GM06990 (cell line): ENCODE measurements at regions not wholly inside any gene's neighbourhood (a gene's known extent, or its start where the extent isn't known, plus 50 kb on each side); places are given as distances from the start of the nearest gene placed in this dataset.
A peak's percentile ranks its signal among the peaks of the same experiment; 100 is the strongest.

Experiments
- DNase-seq: peaks from one replicate; pipeline ENCODE4 v3.0.0-alpha.2; 2011; ENCODE audit not compliant: insufficient read length; ENCODE audit errors: extremely low read depth
- H3K27me3 ChIP-seq: replicated peaks from 2 replicates; pipeline ENCODE4 v1.6.0; 2011; ENCODE audit warnings: low read length; ENCODE audit not compliant: control insufficient read depth, insufficient read depth
- H3K36me3 ChIP-seq: 2 replicates; pipeline ENCODE4 v1.5.1; 2011; ENCODE audit warnings: low read length; ENCODE audit not compliant: control insufficient read depth, insufficient read depth
- H3K4me3 ChIP-seq: replicated peaks from 2 replicates; pipeline ENCODE4 v1.5.1; 2011; ENCODE audit warnings: low read depth, mild to moderate bottlenecking, control low read depth, low read length
- TF ChIP-seq, protein P1 (sequence below): IDR thresholded peaks from 2 replicates; pipeline ENCODE4 v1.5.1; 2011; ENCODE audit warnings: low read length, control low read depth, mild to moderate bottlenecking, inconsistent platforms; ENCODE audit not compliant: insufficient read depth, poor library complexity, severe bottlenecking

DNA sequence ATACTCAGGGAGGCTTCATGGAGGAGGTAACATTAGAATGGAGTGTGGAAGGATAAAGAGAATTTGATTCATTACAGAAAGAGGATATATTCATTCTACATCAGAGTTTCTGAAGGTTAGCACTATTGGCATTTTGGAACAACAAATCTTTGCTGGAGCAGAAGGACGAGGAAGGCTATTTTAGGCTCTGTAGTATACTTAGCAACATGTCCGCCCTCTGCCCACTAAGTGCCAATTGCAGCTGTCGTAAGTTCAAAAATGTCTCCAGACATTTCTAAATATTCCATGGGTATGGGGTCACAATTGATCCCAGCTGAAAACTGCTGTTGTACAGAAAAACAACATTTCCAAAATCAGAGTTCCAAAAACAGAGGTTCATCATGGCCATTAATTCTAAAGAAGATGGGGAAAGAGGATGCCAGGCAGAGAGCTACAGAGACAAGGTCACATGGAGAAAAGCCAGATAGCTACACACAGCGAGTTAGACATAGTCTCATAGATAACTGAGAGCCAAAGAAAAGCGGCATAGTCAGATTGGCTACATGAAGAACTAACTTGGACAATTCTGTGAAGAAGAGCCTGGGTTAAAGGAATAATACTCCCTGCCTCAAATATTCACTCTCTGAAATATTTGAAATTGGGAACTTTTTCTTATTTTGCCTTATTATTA is 846.4 kb upstream of the CDH8 start:
- Histone ChIP-seq H3K36me3 (no peaks in the 10 kb centered on the region), H3K27me3 (no peaks in the 10 kb centered on the region), H3K4me3 (no peak overlapping the region)
- DNase-seq: no peak
- TF ChIP-seq, protein P1, sequence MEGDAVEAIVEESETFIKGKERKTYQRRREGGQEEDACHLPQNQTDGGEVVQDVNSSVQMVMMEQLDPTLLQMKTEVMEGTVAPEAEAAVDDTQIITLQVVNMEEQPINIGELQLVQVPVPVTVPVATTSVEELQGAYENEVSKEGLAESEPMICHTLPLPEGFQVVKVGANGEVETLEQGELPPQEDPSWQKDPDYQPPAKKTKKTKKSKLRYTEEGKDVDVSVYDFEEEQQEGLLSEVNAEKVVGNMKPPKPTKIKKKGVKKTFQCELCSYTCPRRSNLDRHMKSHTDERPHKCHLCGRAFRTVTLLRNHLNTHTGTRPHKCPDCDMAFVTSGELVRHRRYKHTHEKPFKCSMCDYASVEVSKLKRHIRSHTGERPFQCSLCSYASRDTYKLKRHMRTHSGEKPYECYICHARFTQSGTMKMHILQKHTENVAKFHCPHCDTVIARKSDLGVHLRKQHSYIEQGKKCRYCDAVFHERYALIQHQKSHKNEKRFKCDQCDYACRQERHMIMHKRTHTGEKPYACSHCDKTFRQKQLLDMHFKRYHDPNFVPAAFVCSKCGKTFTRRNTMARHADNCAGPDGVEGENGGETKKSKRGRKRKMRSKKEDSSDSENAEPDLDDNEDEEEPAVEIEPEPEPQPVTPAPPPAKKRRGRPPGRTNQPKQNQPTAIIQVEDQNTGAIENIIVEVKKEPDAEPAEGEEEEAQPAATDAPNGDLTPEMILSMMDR: no peak

DNA sequence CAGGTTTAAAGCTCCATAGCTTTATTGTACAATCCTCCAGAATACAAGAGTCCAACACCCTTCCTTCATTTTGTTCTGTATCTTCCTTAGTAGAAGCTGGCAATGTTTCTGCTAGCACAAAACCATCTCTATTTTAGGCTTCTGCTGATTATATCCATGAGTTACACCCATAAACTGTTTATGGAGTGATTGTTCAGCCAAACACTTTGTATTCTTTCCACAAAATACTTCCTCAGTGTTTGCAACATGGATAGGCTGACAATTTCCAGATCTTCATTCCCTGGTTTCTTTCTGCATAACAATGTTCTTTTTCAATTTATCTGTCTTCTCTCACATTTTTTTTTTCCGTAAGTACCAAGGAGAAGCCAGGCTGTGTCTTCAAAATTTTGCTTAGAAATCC is 839.9 kb upstream of the CDH8 start:
- Histone ChIP-seq H3K4me3 (no peak overlapping the region), H3K36me3 (no peaks in the 10 kb centered on the region), H3K27me3 (no peaks in the 10 kb centered on the region)
- DNase-seq: no peak
- TF ChIP-seq, protein P1: no peak

DNA sequence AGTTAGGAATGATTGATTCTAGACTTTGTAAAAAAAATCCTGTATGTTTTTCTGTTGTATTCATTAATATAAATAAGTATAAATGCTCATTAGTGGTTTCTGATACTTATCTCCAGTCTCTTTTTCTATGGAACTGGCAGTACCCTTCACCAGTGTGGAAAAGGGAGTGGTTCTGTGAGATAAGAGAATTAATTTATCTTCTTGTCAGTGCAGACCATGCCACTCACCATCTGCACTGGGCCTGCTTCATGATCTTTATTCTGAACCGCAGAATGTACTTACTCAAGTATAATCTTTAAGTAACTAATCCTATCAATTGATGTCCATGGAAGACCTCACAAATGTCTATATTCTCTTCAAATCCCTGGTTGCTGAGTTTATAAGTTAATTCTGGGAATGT is 836.1 kb upstream of the CDH8 start:
- H3K27me3 ChIP-seq: no peaks in the 10 kb centered on the region
- TF ChIP-seq, protein P1: no peak
- DNase-seq: no peak
- no peak overlapping the region for H3K4me3 ChIP-seq
- no peaks in the 10 kb centered on the region for H3K36me3 ChIP-seq

DNA sequence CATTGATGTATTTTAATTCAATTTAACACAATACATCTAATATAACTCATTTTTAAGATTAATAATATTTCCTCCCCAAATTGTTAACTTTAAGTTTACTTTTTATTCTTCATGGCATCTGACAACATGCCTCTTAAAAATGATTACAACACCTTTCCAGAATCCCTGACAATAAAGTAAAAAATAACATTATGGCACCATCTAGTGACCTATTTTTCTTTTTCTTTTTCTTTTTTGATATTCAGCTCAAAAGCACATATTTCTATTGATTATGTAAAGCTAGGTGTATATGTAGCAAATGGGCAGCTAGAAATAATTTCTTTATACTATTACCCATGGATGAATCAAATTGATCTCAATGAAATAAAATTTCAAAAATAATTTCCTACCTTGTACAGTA is 834.3 kb upstream of the CDH8 start:
- peak; percentile 15 for DNase-seq
- H3K27me3 ChIP-seq: no peaks in the 10 kb centered on the region
- TF ChIP-seq, protein P1: no peak
- H3K4me3 ChIP-seq: no peak overlapping the region
- no peaks in the 10 kb centered on the region for H3K36me3 ChIP-seq

DNA sequence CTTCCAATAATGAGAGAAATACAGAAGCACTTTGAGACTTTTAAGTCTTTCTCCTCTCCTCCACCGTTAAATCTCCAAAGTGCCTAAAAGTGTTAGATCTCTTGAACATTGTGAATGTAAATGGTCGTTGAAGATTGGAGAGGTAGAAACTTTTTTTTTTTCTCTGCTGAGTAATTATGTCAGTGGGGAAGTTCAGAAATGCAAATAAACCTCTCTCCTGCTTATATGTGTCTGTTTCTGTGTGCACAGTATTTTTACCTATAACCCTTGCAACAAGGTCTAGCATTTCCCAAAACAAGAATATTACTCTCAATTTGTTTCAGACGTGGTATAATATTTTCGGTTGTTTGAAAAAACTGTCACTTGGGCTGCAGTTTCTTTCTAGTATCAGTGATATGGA is 833.6 kb upstream of the CDH8 start:
- Histone ChIP-seq H3K4me3 (no peak overlapping the region; the same call in 1 of the 2 replicates), H3K27me3 (no peaks in the 10 kb centered on the region), H3K36me3 (no peaks in the 10 kb centered on the region)
- DNase-seq: peak; percentile 26
- TF ChIP-seq, protein P1: no peak

DNA sequence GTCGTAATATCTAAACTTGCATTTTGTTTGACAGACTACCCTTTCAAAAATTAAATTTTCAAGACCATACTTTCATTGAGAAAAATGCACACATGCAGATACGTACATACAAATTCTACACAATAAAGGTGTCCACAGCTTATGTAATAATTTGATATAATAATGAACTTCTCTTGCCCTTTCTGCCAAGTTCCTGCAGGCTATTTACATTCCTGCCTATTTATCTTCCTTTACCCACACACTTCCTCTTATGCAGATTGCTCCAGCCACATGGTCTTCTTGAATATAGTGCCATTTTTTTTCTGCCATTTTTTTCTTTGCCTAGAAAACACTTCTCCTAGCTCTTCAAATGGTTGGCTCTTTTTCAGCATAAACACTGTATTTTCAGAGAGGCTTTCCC is 826.9 kb upstream of the CDH8 start:
- Histone ChIP-seq H3K27me3 (no peaks in the 10 kb centered on the region), H3K4me3 (no peak overlapping the region), H3K36me3 (no peaks in the 10 kb centered on the region)
- no peak for DNase-seq
- TF ChIP-seq, protein P1: no peak
